Tibial artery (tissue), 4 donors: ENCODE measurements at regions not wholly inside any gene's neighbourhood (a gene's known extent, or its start where the extent isn't known, plus 50 kb on each side); places are given as distances from the start of the nearest gene placed in this dataset.
"Not testable (repeated sequence)": the region's sequence is repeated elsewhere in the genome, so short reads cannot be mapped to it uniquely, and the experiment has no call there.

ENCODE experiments used
- DNase-seq, 2 donors: peaks; one replicate each; pipeline ENCODE4 v3.0.0-alpha.2; 2019
- H3K27ac ChIP-seq, 2 donors: fragments of 200-600 bp; sonication (generic) in 1 of 2; 1 replicate in 1 of 2; 2 replicates in 1 of 2; pipeline ENCODE4 v1.5.1; 2018 to 2019; ENCODE audit warnings: mild to moderate bottlenecking in 1 of 2
- H3K27me3 ChIP-seq, 2 donors: fragments of 200-600 bp; sonication (generic) in 1 of 2; one replicate each; pipeline versions ENCODE4 v1.5.1 to v1.6.0; 2016 to 2019
- H3K36me3 ChIP-seq, 3 donors: fragments of 200-600 bp; sonication (generic) in 2 of 3; one replicate each; pipeline ENCODE4 v1.5.1; 2016 to 2019; ENCODE audit warnings: mild to moderate bottlenecking in 2 of 3
- H3K4me1 ChIP-seq, 4 donors: fragments of 200-600 bp; sonication (generic) in 2 of 4; 1 replicate in 3 of 4; 2 replicates in 1 of 4; pipeline ENCODE4 v1.5.1; 2016 to 2019
- H3K4me3 ChIP-seq, 2 donors: fragments of 200-600 bp; sonication (generic) in 1 of 2; 1 replicate in 1 of 2; 2 replicates in 1 of 2; pipeline ENCODE4 v1.5.1; 2018 to 2019; ENCODE audit warnings: mild to moderate bottlenecking in 2 of 2
- H3K9me3 ChIP-seq, 3 donors: fragments of 200-600 bp; sonication (generic) in 1 of 3; one replicate each; pipeline ENCODE4 v1.5.1; 2016 to 2019
- CTCF ChIP-seq, 2 experiments: fragments of 200-600 bp in 1 of 2; fragments of 450-650 bp in 1 of 2; IDR thresholded peaks; one replicate each; pipeline ENCODE4 v1.5.1; 2017 to 2019; ENCODE audit warnings: antibody characterized with exemption in 2 of 2, mild to moderate bottlenecking in 1 of 2, moderate library complexity in 1 of 2
- intact Hi-C: fragments of 100-400 bp; cut with DNase I; formaldehyde crosslinking; loops from one replicate; pipeline ENCODE4 v1.15.0; 2023; ENCODE audit warnings: low total_unique reads

DNA sequence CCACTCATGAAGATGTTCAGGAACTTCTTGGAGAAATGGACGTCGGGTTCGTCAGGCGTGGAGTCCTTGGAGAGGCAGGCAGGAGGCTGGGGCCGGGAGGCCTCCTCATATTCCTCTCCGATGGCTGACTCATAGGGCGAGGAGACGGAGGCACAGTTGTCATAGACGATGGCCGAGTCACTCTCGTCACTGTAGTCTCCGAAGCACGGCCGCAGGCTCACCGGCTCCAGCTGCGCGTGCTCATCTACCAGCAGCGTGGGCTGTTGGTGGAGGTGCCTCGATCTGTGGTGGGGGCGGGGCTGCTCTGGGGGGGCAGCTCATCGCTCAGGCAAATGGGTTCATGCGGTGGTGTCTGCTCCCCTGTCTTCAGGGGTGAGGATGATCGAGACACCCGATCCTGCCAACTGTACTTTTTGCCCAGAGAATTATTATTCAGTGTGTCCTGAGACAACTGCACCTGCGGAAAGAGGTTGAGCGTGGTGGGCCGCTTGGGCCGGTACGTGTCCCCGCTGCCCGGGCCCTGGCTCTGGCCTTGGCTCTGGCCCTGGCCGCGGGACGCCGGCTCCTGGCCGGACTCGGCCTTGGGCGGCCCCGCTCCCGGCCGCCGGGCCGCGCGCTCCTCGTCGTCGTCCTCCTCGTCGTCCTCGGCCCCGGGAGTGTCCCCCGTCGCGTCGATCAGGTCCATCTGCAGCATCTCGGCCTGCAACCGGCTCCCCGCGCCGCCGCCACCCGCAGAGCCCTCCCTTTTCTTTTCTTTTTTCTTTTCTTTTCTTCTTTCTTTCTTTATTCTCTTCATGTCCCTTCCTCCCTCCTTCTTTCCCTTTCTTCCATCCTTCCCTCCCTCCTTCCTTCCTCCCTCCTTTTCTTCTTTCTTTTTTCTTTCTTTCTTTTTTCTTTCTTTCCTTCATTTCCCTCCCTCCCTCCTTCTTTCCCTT is 111.4 kb upstream of the PLEKHM1 start:
- DNase-seq, H3K36me3 ChIP-seq, H3K9me3 ChIP-seq, H3K27ac ChIP-seq, H3K4me1 ChIP-seq, H3K4me3 ChIP-seq, H3K27me3 ChIP-seq, intact Hi-C loops: not testable (repeated sequence)

GRCh38 chr17:45605751-45606150 is 115.2 kb upstream of the PLEKHM1 start:
- DNase-seq, H3K9me3 ChIP-seq, H3K27ac ChIP-seq, intact Hi-C loops, H3K4me3 ChIP-seq, H3K27me3 ChIP-seq, H3K4me1 ChIP-seq, H3K36me3 ChIP-seq: not testable (repeated sequence)

DNA sequence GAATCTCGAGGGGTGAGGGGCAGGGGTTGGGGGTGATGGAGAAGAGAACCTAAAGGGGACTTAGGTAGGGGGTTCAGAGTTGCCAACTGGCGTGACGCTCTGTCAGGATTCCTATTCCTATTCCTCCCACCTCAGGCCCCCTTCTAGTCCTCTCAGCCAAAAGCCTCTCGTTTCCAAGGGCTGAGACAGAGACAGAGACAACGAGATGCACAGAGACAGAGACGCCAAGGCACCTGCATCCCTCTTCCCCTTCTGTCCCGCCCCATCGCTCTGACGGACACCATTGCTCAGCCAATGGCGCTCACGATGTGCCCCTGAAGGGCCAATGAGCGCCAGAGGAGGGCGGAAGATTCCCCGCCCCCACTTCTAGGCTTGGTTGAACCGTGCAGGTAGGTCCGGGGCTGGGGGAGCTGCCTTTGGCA is 129.5 kb upstream of the PLEKHM1 start:
- peak; percentile 74 to 87 for DNase-seq
- H3K4me1 ChIP-seq, H3K27me3 ChIP-seq, H3K9me3 ChIP-seq, intact Hi-C loops, H3K27ac ChIP-seq, H3K36me3 ChIP-seq: not testable (repeated sequence)
- H3K4me3 ChIP-seq, result peak overlapping the region; percentile 62 to 64

- H3K27ac ChIP-seq, H3K36me3 ChIP-seq, H3K9me3 ChIP-seq, H3K4me1 ChIP-seq, H3K27me3 ChIP-seq, intact Hi-C loops, DNase-seq: not testable (repeated sequence)
- peak overlapping the region; percentile 62 to 64 for H3K4me3 ChIP-seq
These were observed 129.9 kb upstream of the PLEKHM1 start for GRCh38 chr17:45620468-45620867.

GRCh38 chr17:45621087-45621486 is 130.6 kb upstream of the PLEKHM1 start:
- H3K36me3 ChIP-seq, H3K9me3 ChIP-seq, H3K27ac ChIP-seq, DNase-seq, H3K27me3 ChIP-seq, intact Hi-C loops, H3K4me1 ChIP-seq: not testable (repeated sequence)
- peak overlapping the region in 1 of 2 donors; percentile 64 for H3K4me3 ChIP-seq

GRCh38 chr17:45622295-45622694 is 131.8 kb upstream of the PLEKHM1 start:
- DNase-seq, intact Hi-C loops, H3K27me3 ChIP-seq, H3K4me1 ChIP-seq, H3K27ac ChIP-seq, H3K36me3 ChIP-seq, H3K4me3 ChIP-seq, H3K9me3 ChIP-seq: not testable (repeated sequence)

GRCh38 chr17:45628019-45628418 is 137.5 kb upstream of the PLEKHM1 start:
- no peak for TF ChIP-seq CTCF (IDR thresholded peaks at IDR 0.05)
- Histone ChIP-seq H3K4me1 (no peaks in the 10 kb centered on the region), H3K27me3 (no peaks in the 10 kb centered on the region), H3K4me3 (no peak overlapping the region), H3K9me3 (no peaks in the 10 kb centered on the region), H3K36me3 (peaks cover 4 to 53% (median 19%) of the 10 kb centered on the region in 3 donors), H3K27ac (no peak overlapping the region)
- DNase-seq, result no peak
- intact Hi-C loops, result no loop called here

DNA sequence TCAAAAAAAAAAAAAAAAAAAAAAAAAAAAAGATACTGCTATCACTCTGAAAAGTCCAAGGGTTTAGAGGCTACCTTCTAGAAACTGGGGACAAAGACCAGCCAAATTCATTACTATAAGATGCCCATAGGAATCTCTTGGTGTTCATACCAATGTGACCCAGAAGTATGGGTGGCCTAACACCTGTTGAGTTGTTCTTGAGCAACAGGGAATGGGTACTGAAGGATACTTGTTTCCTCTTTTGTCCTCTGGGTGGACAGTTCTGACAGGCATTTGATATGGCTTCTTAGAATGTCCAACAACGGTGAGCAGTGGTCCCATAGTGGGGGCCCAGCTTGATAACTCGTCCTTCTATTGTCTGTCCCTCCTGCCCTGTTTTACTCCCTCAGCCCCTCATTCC is 141.4 kb upstream of the PLEKHM1 start:
- Histone ChIP-seq H3K9me3 (no peaks in the 10 kb centered on the region), H3K4me1 (no peaks in the 10 kb centered on the region), H3K27me3 (no peaks in the 10 kb centered on the region), H3K4me3 (no peak overlapping the region), H3K36me3 (peaks cover 4 to 88% (median 22%) of the 10 kb centered on the region in 3 donors), H3K27ac (no peak overlapping the region)
- no peak for TF ChIP-seq CTCF (IDR thresholded peaks at IDR 0.05)
- no peak for DNase-seq
- intact Hi-C loops, result no loop called here
